CD4-positive, alpha-beta T cell treated with Interleukin-1 beta for 1 hour (primary cell): ENCODE measurements at regions not wholly inside any gene's neighbourhood (a gene's known extent, or its start where the extent isn't known, plus 50 kb on each side); places are given as distances from the start of the nearest gene placed in this dataset.

Source experiments
- DNase-seq, 2 donors: peaks; one replicate each; pipeline ENCODE4 v3.0.0-alpha.2; 2020 to 2022

DNA sequence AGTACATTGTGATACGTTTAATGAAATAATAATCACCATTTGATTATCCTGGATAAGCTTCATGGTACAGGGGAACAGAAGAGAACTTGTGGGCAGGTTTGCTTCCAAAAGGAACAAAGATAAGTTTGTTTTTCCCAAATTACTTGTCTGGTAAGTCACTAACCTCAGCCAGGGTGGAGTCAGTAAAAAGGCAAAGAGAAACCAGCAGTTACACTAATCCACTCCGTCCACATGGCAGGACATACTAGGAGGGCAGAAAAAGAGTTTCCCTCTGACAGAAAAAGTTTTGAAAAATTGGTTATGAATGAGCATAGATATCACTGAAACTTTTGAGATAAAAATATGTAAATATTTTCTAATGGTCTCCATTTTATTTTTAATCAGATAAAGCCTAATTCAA is 285.9 kb downstream of the IL15 start:
- DNase-seq, result no peak

DNA sequence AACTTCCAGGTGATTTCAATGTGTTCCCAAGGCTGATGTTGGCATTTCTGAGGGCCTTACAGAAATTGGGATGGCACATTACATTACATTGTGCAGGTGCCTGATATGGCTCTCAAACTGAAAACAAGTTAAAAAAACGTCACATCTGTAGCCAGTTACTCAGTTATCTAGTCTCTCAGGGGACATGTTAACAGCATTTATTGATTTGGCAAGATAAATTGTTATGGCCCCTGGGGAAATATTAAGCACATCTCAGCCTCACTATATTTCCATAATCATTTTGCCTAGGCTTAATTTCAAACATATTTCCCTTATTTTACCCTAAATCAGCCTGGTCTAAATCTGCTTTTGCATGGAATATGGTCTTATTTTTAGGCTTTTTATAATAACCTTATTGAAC is 290.0 kb downstream of the IL15 start:
- no peak for DNase-seq

DNA sequence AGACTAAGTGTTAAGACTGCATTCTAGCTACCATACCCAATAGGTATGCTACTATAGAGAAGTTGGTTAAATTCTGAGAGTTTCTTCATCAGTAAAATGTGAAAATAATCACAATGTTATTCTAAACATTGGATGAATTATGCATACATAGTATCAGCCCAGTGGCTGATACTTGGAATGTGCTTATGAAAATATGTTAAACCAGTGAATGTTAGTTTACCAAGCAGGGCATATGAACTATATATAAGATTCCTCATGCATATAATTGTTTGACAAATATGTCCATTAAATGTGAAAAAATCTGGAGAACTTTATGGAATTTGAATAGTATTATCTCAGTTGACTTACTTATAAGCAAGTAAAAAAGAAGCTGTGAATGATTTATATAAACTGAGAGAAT is 296.1 kb downstream of the IL15 start:
- DNase-seq, result no peak

GRCh38 chr4:141933978-141934377 is 297.6 kb downstream of the IL15 start:
- DNase-seq, result no peak

DNA sequence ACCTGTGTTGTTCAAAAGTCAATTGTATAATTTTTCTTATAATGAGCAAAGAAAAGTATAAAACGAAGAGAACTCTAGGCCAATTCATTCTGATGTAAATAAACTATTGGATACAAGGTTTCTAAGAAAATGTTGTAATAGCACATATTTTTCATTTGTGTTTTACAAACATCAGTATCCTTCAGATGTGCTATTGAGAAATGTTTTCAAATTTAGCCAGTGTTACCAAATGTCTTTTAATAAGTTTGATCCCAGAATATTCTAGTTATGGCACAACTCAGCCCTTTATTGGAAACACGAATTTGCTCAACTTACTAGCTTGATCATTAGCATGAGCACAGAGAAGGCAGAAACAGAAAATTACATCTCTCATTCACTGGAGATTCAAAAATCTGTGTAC is 319.3 kb downstream of the IL15 start:
- DNase-seq, result no peak

- no peak for DNase-seq
Observed at GRCh38 chr4:141957416-141957815, 321.0 kb downstream of the IL15 start.

- DNase-seq, result no peak
Observed at GRCh38 chr4:141962486-141962885, 326.1 kb downstream of the IL15 start.

DNA sequence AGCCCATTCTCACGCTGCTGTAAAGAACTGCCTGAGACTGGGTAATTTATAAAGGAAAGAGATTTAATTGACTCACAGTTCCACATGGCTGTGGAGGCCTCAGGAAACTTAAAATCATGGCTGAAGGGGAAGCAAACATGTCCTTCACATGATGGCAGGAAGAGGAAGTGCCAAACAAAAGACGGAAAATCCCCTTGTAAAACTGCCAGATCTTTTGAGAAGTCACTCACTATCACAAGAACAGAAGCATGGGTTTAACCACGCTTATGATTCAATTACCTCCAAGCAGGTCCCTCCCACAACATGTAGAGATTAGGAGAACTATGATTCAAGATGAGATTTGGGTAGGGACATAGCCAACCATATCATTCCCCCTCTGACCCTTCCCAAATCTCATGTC is 335.5 kb downstream of the IL15 start:
- DNase-seq, result no peak

- DNase-seq, result no peak
Observed at GRCh38 chr4:141972950-141973349, 336.6 kb downstream of the IL15 start.
